H9 (cell line): ENCODE measurements at regions not wholly inside any gene's neighbourhood (a gene's known extent, or its start where the extent isn't known, plus 50 kb on each side); places are given as distances from the start of the nearest gene placed in this dataset.

Experiments used
- DNase-seq: peaks from one replicate; pipeline ENCODE4 v3.0.0-alpha.2; 2017
- H2AFZ ChIP-seq: one replicate; pipeline ENCODE4 v1.6.1; 2013; ENCODE audit warnings: mild to moderate bottlenecking, low read length, control low read depth, moderate library complexity
- H2AK5ac ChIP-seq: 2 replicates; pipeline ENCODE4 v1.6.1; 2013; ENCODE audit warnings: low read length, control low read depth, mixed read lengths; ENCODE audit not compliant: insufficient read length
- H2BK120ac ChIP-seq: one replicate; pipeline ENCODE4 v1.6.1; 2013; ENCODE audit warnings: low read depth, mild to moderate bottlenecking, low read length, control low read depth, inconsistent platforms; ENCODE audit not compliant: poor library complexity, severe bottlenecking
- H2BK12ac ChIP-seq: 2 replicates; pipeline ENCODE4 v1.6.1; 2013; ENCODE audit warnings: low read length, control low read depth, mixed read lengths, low read depth; ENCODE audit not compliant: insufficient read length
- H2BK15ac ChIP-seq: 2 replicates; pipeline ENCODE4 v1.6.1; 2013; ENCODE audit warnings: low read depth, low read length, control low read depth
- H2BK20ac ChIP-seq: one replicate; pipeline ENCODE4 v1.6.1; 2013; ENCODE audit warnings: low read depth, mild to moderate bottlenecking, low read length, control low read depth, inconsistent platforms; ENCODE audit not compliant: poor library complexity, severe bottlenecking
- H2BK5ac ChIP-seq: 2 replicates; pipeline ENCODE4 v1.6.1; 2013; ENCODE audit warnings: low read length, control low read depth, mixed read lengths; ENCODE audit not compliant: insufficient read length
- H3K14ac ChIP-seq: 2 replicates; pipeline ENCODE4 v1.6.1; 2013; ENCODE audit warnings: low read length, control low read depth; ENCODE audit not compliant: insufficient read depth
- H3K18ac ChIP-seq: 2 replicates; pipeline ENCODE4 v1.6.1; 2013; ENCODE audit warnings: low read depth, mild to moderate bottlenecking, mixed read lengths, low read length, control low read depth; ENCODE audit not compliant: insufficient read length
- H3K23ac ChIP-seq: 2 replicates; pipeline ENCODE4 v1.6.1; 2013; ENCODE audit warnings: low read length, control low read depth, mixed read lengths, low read depth; ENCODE audit not compliant: insufficient read length
- H3K23me2 ChIP-seq: 2 replicates; pipeline ENCODE4 v1.6.1; 2013; ENCODE audit warnings: low read depth, mild to moderate bottlenecking, mixed read lengths, low read length, control low read depth; ENCODE audit not compliant: insufficient read length, poor library complexity, severe bottlenecking
- H3K27ac ChIP-seq: 2 replicates; pipeline ENCODE4 v1.5.1; 2013; ENCODE audit warnings: low read length, control low read depth, mixed read lengths, low read depth; ENCODE audit not compliant: insufficient read length
- H3K27me3 ChIP-seq: 2 replicates; pipeline ENCODE4 v1.6.1; 2013; ENCODE audit warnings: low read length, control low read depth, inconsistent platforms; ENCODE audit not compliant: insufficient read depth
- H3K4ac ChIP-seq: 2 replicates; pipeline ENCODE4 v1.6.1; 2013; ENCODE audit warnings: low read depth, mild to moderate bottlenecking, control low read depth, inconsistent platforms, low read length, moderate library complexity
- H3K4me1 ChIP-seq: 2 replicates; pipeline ENCODE4 v1.6.1; 2013; ENCODE audit warnings: low read length, control low read depth, inconsistent platforms; ENCODE audit not compliant: insufficient read depth
- H3K4me2 ChIP-seq: 2 replicates; pipeline ENCODE4 v1.6.1; 2013; ENCODE audit warnings: low read length, control low read depth, mixed read lengths; ENCODE audit not compliant: insufficient read length, insufficient read depth
- H3K56ac ChIP-seq: 2 replicates; pipeline ENCODE4 v1.6.1; 2013; ENCODE audit warnings: low read depth, mild to moderate bottlenecking, mixed read lengths, low read length, control low read depth; ENCODE audit not compliant: insufficient read length
- H3K79me1 ChIP-seq: 2 replicates; pipeline ENCODE4 v1.6.1; 2013; ENCODE audit warnings: low read depth, mild to moderate bottlenecking, moderate library complexity, low read length, control low read depth, inconsistent platforms; ENCODE audit not compliant: insufficient read depth, poor library complexity, severe bottlenecking
- H3K79me2 ChIP-seq: 2 replicates; pipeline ENCODE4 v1.6.1; 2013; ENCODE audit warnings: low read length, control low read depth, inconsistent platforms; ENCODE audit not compliant: insufficient read depth
- H3K9ac ChIP-seq: 2 replicates; pipeline ENCODE4 v1.6.1; 2013; ENCODE audit warnings: low read length, control low read depth, mixed read lengths; ENCODE audit not compliant: insufficient read length; ENCODE audit errors: extremely low read depth
- H3K9me3 ChIP-seq: one replicate; pipeline ENCODE4 v1.6.1; 2013; ENCODE audit warnings: low read depth, low read length, inconsistent platforms; ENCODE audit not compliant: control insufficient read depth
- H3T11ph ChIP-seq: one replicate; pipeline ENCODE4 v1.6.1; 2013; ENCODE audit warnings: mild to moderate bottlenecking, low read length, control low read depth, inconsistent platforms
- H4K20me1 ChIP-seq: one replicate; pipeline ENCODE4 v1.6.1; 2013; ENCODE audit not compliant: control insufficient read depth, insufficient read length, insufficient read depth
- H4K5ac ChIP-seq: 2 replicates; pipeline ENCODE4 v1.6.1; 2013; ENCODE audit warnings: low read depth, mild to moderate bottlenecking, mixed read lengths, low read length, control low read depth; ENCODE audit not compliant: insufficient read length
- H4K8ac ChIP-seq: replicated peaks from 2 replicates; pipeline ENCODE4 v1.6.1; 2013; ENCODE audit warnings: low read length, control low read depth, mixed read lengths, low read depth; ENCODE audit not compliant: insufficient read length
- H4K91ac ChIP-seq: 2 replicates; pipeline ENCODE4 v1.6.1; 2013; ENCODE audit warnings: low read depth, mild to moderate bottlenecking, moderate library complexity, mixed read lengths, low read length, control low read depth; ENCODE audit not compliant: insufficient read length
- H3K27ac Mint-ChIP-seq, 3 experiments: 2 replicates in 2 of 3; 3 replicates in 1 of 3; pipeline ENCODE4 v1.8.0; 2020 to 2021; ENCODE audit warnings: mixed read lengths in 3 of 3, mild to moderate bottlenecking in 1 of 3, moderate library complexity in 1 of 3
- H3K27me3 Mint-ChIP-seq: 2 replicates; pipeline ENCODE4 v1.8.0; 2021; ENCODE audit warnings: low read depth, mild to moderate bottlenecking, moderate library complexity, mixed read lengths
- H3K36me3 Mint-ChIP-seq, 3 experiments: 2 replicates in 2 of 3; 3 replicates in 1 of 3; pipeline ENCODE4 v1.8.0; 2020 to 2021; ENCODE audit warnings: low read depth in 3 of 3, mixed read lengths in 3 of 3; ENCODE audit not compliant: insufficient read depth in 1 of 3
- H3K4me1 Mint-ChIP-seq, 2 experiments: 2 replicates each; pipeline ENCODE4 v1.8.0; 2020; ENCODE audit warnings: mixed read lengths in 2 of 2
- H3K4me3 Mint-ChIP-seq, 2 experiments: 2 replicates in 1 of 2; 3 replicates in 1 of 2; pipeline ENCODE4 v1.8.0; 2020 to 2021; ENCODE audit warnings: mild to moderate bottlenecking in 2 of 2, mixed read lengths in 2 of 2, moderate library complexity in 1 of 2
- H3K9me3 Mint-ChIP-seq, 2 experiments: 2 replicates in 1 of 2; 3 replicates in 1 of 2; pipeline ENCODE4 v1.8.0; 2020; ENCODE audit warnings: mild to moderate bottlenecking in 2 of 2, mixed read lengths in 2 of 2, moderate library complexity in 1 of 2
- CTCF ChIP-seq: fragments of 200-600 bp; sonication (generic); conservative IDR thresholded peaks from 3 replicates; pipeline ENCODE4 v1.8.0; 2021; ENCODE audit warnings: antibody characterized with exemption, mild to moderate bottlenecking
- WGBS: extraction: QIAGEN DNeasy Blood & Tissue Kit; methylation state at CpG from one replicate; pipeline ENCODE4 v1.1.7; 2013; ENCODE audit warnings: missing lambda C conversion rate, low lambda C conversion rate, mixed read lengths; ENCODE audit not compliant: insufficient read length; ENCODE audit errors: extremely low coverage; 5-methylcytosine and 5-hydroxymethylcytosine counted together

GRCh38 chr14:61213191-61213621 lies 67.9 kb downstream of the TMEM30B start:
- no peaks in the 10 kb centered on the region for H3K79me2 ChIP-seq
- peaks cover 7 to 8% of the 10 kb centered on the region in 2 experiments for H3K4me1 Mint-ChIP-seq

More at GRCh38 chr14:61213191-61213621, 67.9 kb downstream of the TMEM30B start:
- no peak overlapping the region for H3K4me3 Mint-ChIP-seq
- no peak overlapping the region for H3K27ac Mint-ChIP-seq
- no peak overlapping the region for H4K5ac ChIP-seq
- no peaks in the 10 kb centered on the region for H3K36me3 Mint-ChIP-seq
- H3K4me2 ChIP-seq, result no peak overlapping the region
- no peak overlapping the region for H2BK20ac ChIP-seq
- no peak for TF ChIP-seq CTCF
- WGBS, result no CpG with 5 or more reads among the region's 3 CpGs
- no peak overlapping the region for H2BK15ac ChIP-seq
- no peaks in the 10 kb centered on the region; the same call in 1 of the 2 replicates for H3K4me1 ChIP-seq
- H3K27me3 Mint-ChIP-seq, result peaks cover 3% of the 10 kb centered on the region; the same call in 1 of the 2 replicates
- H2BK12ac ChIP-seq, result no peak overlapping the region
- no peaks in the 10 kb centered on the region for H3K9me3 Mint-ChIP-seq
- no peaks in the 10 kb centered on the region for H3K79me1 ChIP-seq
- H2BK120ac ChIP-seq, result no peak overlapping the region
- no peak overlapping the region for H3K23ac ChIP-seq
- H3K23me2 ChIP-seq, result no peaks in the 10 kb centered on the region
- H2AFZ ChIP-seq, result no peak overlapping the region
- no peak overlapping the region for H3K4ac ChIP-seq
- H3K9me3 ChIP-seq, result no peaks in the 10 kb centered on the region
- no peak overlapping the region for H3K27ac ChIP-seq
- no peaks in the 10 kb centered on the region for H3K27me3 ChIP-seq
- no peak overlapping the region for H3T11ph ChIP-seq
- DNase-seq, result no peak
- H4K20me1 ChIP-seq, result no peaks in the 10 kb centered on the region
- H3K14ac ChIP-seq, result no peak overlapping the region
- H3K9ac ChIP-seq, result no peak overlapping the region
- no peak overlapping the region for H4K91ac ChIP-seq
- H3K18ac ChIP-seq, result no peak overlapping the region
- H2BK5ac ChIP-seq, result no peak overlapping the region
- no peak overlapping the region for H2AK5ac ChIP-seq
- no peak overlapping the region for H3K56ac ChIP-seq
- H4K8ac ChIP-seq, result no peak overlapping the region
